Karpas-422 (cell line): ENCODE measurements at regions not wholly inside any gene's neighbourhood (a gene's known extent, or its start where the extent isn't known, plus 50 kb on each side); places are given as distances from the start of the nearest gene placed in this dataset.

Experiments used
- DNase-seq: peaks from one replicate; pipeline ENCODE4 v3.0.0-alpha.2; 2015
- H2AFZ ChIP-seq: fragments of 200-600 bp; sonication (generic); 2 replicates; pipeline ENCODE4 v1.6.1; 2014; ENCODE audit warnings: antibody characterized with exemption, low read length, mixed read lengths
- H3K27ac ChIP-seq: fragments of 200-600 bp; sonication (generic); 2 replicates; pipeline ENCODE4 v1.5.1; 2014; ENCODE audit warnings: mild to moderate bottlenecking, low read length, moderate library complexity
- H3K27me3 ChIP-seq: fragments of 200-600 bp; sonication (generic); 2 replicates; pipeline ENCODE4 v1.6.1; 2014; ENCODE audit warnings: low read length, mixed read lengths
- H3K36me3 ChIP-seq: fragments of 200-600 bp; sonication (generic); 2 replicates; pipeline ENCODE4 v1.6.1; 2014; ENCODE audit warnings: low read length, mixed read lengths; ENCODE audit not compliant: insufficient read depth
- H3K4me1 ChIP-seq: fragments of 200-600 bp; sonication (generic); 2 replicates; pipeline ENCODE4 v1.6.1; 2014; ENCODE audit warnings: mild to moderate bottlenecking, low read length, mixed read lengths
- H3K4me2 ChIP-seq: fragments of 200-600 bp; sonication (generic); 2 replicates; pipeline ENCODE4 v1.6.1; 2014; ENCODE audit warnings: low read length, low read depth, mild to moderate bottlenecking; ENCODE audit not compliant: poor library complexity, severe bottlenecking
- H3K4me3 ChIP-seq: fragments of 200-600 bp; sonication (generic); 2 replicates; pipeline ENCODE4 v1.5.1; 2014; ENCODE audit warnings: mild to moderate bottlenecking, antibody characterized with exemption, low read length, mixed read lengths
- H3K79me2 ChIP-seq: fragments of 200-600 bp; sonication (generic); 2 replicates; pipeline ENCODE4 v1.6.1; 2014; ENCODE audit warnings: mild to moderate bottlenecking, low read length, mixed read lengths
- H3K9ac ChIP-seq: fragments of 200-600 bp; sonication (generic); 2 replicates; pipeline ENCODE4 v1.6.0; 2014; ENCODE audit warnings: low read length
- H3K9me2 ChIP-seq: fragments of 200-600 bp; sonication (generic), shearing (Covaris generic); replicated peaks from 2 replicates; pipeline ENCODE4 v1.6.0; 2014; ENCODE audit warnings: mild to moderate bottlenecking, low read length, moderate library complexity; ENCODE audit not compliant: insufficient read depth
- H3K9me3 ChIP-seq: fragments of 300-700, 200-600 bp; sonication (generic); 2 replicates; pipeline ENCODE4 v1.6.1; 2014; ENCODE audit warnings: low read length, mixed read lengths
- H4K20me1 ChIP-seq: fragments of 200-600 bp; sonication (generic); 2 replicates; pipeline ENCODE4 v1.6.1; 2014; ENCODE audit warnings: mild to moderate bottlenecking, antibody characterized with exemption, low read length, low read depth; ENCODE audit not compliant: insufficient read depth

DNA sequence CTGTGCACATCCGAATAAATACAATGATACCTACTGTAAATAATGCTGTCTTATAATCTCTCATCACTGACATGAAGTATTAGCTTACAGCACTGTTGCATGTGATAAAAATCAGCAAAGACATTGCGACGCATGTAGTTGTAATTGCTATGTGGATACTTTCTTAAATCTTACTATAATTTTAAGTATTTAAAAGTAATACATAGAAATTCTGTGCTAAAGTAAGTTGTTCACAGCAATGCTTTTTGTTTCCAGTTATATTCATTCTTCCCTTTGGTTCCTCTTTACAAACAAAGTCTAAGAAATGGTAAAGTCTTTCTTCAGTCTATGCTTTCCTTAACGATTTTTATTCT lies 113.7 kb upstream of the DGKB start:
- Histone ChIP-seq H3K9me2 (no peaks in the 10 kb centered on the region), H3K9me3 (no peaks in the 10 kb centered on the region), H3K27me3 (no peaks in the 10 kb centered on the region), H3K4me2 (no peak overlapping the region), H3K79me2 (no peaks in the 10 kb centered on the region), H3K36me3 (no peaks in the 10 kb centered on the region), H3K9ac (no peak overlapping the region), H3K4me1 (no peaks in the 10 kb centered on the region), H3K4me3 (no peak overlapping the region), H4K20me1 (no peaks in the 10 kb centered on the region), H2AFZ (no peak overlapping the region), H3K27ac (no peak overlapping the region)
- no peak for DNase-seq

- Histone ChIP-seq H3K9me2 (no peaks in the 10 kb centered on the region), H4K20me1 (no peaks in the 10 kb centered on the region), H3K4me1 (no peaks in the 10 kb centered on the region), H3K9me3 (no peaks in the 10 kb centered on the region), H3K9ac (no peak overlapping the region), H3K79me2 (no peaks in the 10 kb centered on the region), H3K4me3 (no peak overlapping the region), H2AFZ (no peak overlapping the region), H3K27ac (no peak overlapping the region), H3K36me3 (no peaks in the 10 kb centered on the region), H3K4me2 (no peak overlapping the region), H3K27me3 (no peaks in the 10 kb centered on the region)
- peak; percentile 72 for DNase-seq
These were observed 113.2 kb upstream of the DGKB start for GRCh38 chr7:15015545-15016314.

DNA sequence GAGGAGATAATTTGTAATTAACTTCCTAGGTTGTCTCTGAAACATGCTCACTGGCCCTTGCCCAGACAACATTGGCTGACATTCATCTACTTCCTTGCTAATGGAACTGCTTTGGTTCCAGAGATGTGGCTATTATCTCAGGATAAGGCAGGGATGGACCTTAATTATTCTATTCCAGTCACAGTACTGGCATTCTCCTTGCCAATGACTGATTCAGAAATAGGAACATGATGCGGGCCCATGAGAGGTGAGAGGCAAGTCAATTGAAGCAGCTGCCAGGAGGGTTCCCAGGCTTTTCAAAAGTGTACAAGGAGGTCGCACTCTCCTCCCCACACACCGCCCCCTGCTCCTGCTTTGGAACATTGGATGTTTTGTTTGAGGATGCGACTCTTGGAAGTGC lies 109.6 kb upstream of the DGKB start:
- H2AFZ ChIP-seq = no peak overlapping the region
- H3K79me2 ChIP-seq = no peaks in the 10 kb centered on the region

DNA sequence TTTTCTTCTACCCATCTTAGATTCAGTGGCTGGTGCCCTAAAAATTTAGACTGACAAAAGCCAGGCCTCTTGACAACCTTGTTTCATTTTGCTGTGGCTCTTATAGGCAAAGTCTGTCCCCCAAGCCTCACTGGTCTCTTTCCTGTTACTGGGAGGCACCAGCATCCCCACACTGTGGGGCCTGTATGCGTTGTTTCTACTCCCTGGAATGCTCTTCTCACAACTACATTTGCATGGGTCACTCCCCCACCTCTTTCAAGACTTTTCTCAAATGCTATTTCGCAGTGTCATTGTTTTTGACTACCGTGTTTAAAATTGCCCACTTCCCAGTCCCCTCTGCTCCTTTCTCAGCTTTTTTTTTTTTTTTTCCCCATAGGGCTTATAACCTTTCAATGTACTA lies 108.7 kb upstream of the DGKB start:
- no peak overlapping the region for H2AFZ ChIP-seq

More for the DNA sequence above, 109.6 kb upstream of the DGKB start:
- Histone ChIP-seq H3K9ac (no peak overlapping the region), H3K4me1 (no peaks in the 10 kb centered on the region), H3K4me2 (no peak overlapping the region), H3K9me3 (no peaks in the 10 kb centered on the region), H3K27ac (no peak overlapping the region), H3K4me3 (no peak overlapping the region), H3K36me3 (no peaks in the 10 kb centered on the region), H4K20me1 (no peaks in the 10 kb centered on the region), H3K27me3 (no peaks in the 10 kb centered on the region), H3K9me2 (no peaks in the 10 kb centered on the region)
- DNase-seq = no peak

DNA sequence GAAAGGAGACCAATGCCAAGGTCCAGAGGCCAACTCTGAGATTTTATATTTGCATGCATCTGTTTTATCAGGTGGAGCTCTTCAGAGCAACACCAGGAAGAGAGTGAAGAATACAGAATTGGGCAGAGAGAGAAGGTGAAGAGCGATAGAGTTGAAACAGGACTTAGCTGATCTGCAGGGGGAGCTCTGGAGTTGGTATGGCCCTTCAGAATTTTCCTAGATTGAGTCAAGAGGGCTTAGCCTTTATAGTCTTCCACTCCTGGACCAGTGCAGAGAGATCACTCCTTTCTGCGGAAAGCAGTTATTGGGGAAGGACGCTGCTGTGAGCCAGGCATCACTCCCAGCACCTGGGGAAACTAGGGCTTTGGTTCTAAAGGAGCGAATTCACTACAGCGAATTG lies 105.0 kb upstream of the DGKB start:
- no peaks in the 10 kb centered on the region for H3K27me3 ChIP-seq

More for the DNA sequence above, 108.7 kb upstream of the DGKB start:
- Histone ChIP-seq H3K36me3 (no peaks in the 10 kb centered on the region), H3K9me2 (no peaks in the 10 kb centered on the region), H4K20me1 (no peaks in the 10 kb centered on the region), H3K27ac (no peak overlapping the region), H3K4me2 (no peak overlapping the region), H3K79me2 (no peaks in the 10 kb centered on the region), H3K9ac (no peak overlapping the region), H3K9me3 (no peaks in the 10 kb centered on the region), H3K27me3 (no peaks in the 10 kb centered on the region), H3K4me3 (no peak overlapping the region), H3K4me1 (no peaks in the 10 kb centered on the region)
- DNase-seq = no peak

GRCh38 chr7:15005672-15006071 lies 103.1 kb upstream of the DGKB start:
- H3K9me2 ChIP-seq = 0 out of 2 replicates have a peak, but pooled peaks cover 4% of the 10 kb centered on the region
- no peaks in the 10 kb centered on the region for H4K20me1 ChIP-seq
- H3K79me2 ChIP-seq = no peaks in the 10 kb centered on the region
- H3K4me1 ChIP-seq = no peaks in the 10 kb centered on the region
- no peak overlapping the region for H3K4me3 ChIP-seq
- no peak overlapping the region for H2AFZ ChIP-seq
- H3K27me3 ChIP-seq = no peaks in the 10 kb centered on the region
- H3K9ac ChIP-seq = no peak overlapping the region
- 0 out of 2 replicates have a peak, but pooled peaks cover 3% of the 10 kb centered on the region for H3K9me3 ChIP-seq
- H3K27ac ChIP-seq = no peak overlapping the region
- no peaks in the 10 kb centered on the region for H3K36me3 ChIP-seq
- DNase-seq = no peak
- no peak overlapping the region for H3K4me2 ChIP-seq

More for the DNA sequence above, 105.0 kb upstream of the DGKB start:
- Histone ChIP-seq H3K27ac (no peak overlapping the region), H3K4me2 (no peak overlapping the region), H3K79me2 (no peaks in the 10 kb centered on the region), H3K36me3 (no peaks in the 10 kb centered on the region), H3K9me2 (no peaks in the 10 kb centered on the region), H3K4me3 (no peak overlapping the region), H3K4me1 (no peaks in the 10 kb centered on the region), H3K9me3 (no peaks in the 10 kb centered on the region), H2AFZ (no peak overlapping the region), H3K9ac (no peak overlapping the region), H4K20me1 (no peaks in the 10 kb centered on the region)
- DNase-seq = peak; percentile 55

GRCh38 chr7:15000157-15000556 lies 97.6 kb upstream of the DGKB start:
- no peak for DNase-seq
- Histone ChIP-seq H3K79me2 (no peaks in the 10 kb centered on the region), H3K4me1 (no peaks in the 10 kb centered on the region), H3K4me3 (no peak overlapping the region), H4K20me1 (no peaks in the 10 kb centered on the region), H3K9me2 (0 out of 2 replicates have a peak, but pooled peaks cover 5% of the 10 kb centered on the region), H3K4me2 (no peak overlapping the region), H2AFZ (no peak overlapping the region), H3K27me3 (no peaks in the 10 kb centered on the region), H3K27ac (no peak overlapping the region), H3K36me3 (no peaks in the 10 kb centered on the region), H3K9ac (no peak overlapping the region), H3K9me3 (0 out of 2 replicates have a peak, but pooled peaks cover 8% of the 10 kb centered on the region)

GRCh38 chr7:14999331-14999730 lies 96.8 kb upstream of the DGKB start:
- Histone ChIP-seq H2AFZ (no peak overlapping the region), H3K9me3 (0 out of 2 replicates have a peak, but pooled peaks cover 8% of the 10 kb centered on the region), H3K4me1 (no peaks in the 10 kb centered on the region), H3K36me3 (no peaks in the 10 kb centered on the region), H3K27me3 (no peaks in the 10 kb centered on the region), H3K9ac (no peak overlapping the region), H3K4me3 (no peak overlapping the region), H4K20me1 (no peaks in the 10 kb centered on the region), H3K9me2 (0 out of 2 replicates have a peak, but pooled peaks cover 5% of the 10 kb centered on the region), H3K27ac (no peak overlapping the region), H3K79me2 (no peaks in the 10 kb centered on the region), H3K4me2 (no peak overlapping the region)
- no peak for DNase-seq
